GM23248 (cell line): ENCODE measurements at regions not wholly inside any gene's neighbourhood (a gene's known extent, or its start where the extent isn't known, plus 50 kb on each side); places are given as distances from the start of the nearest gene placed in this dataset.

Experiments
- EZH2 ChIP-seq: fragments of 200-600 bp; sonication (generic); IDR thresholded peaks from 2 replicates; pipeline ENCODE4 v1.6.1; 2018; ENCODE audit warnings: antibody characterized with exemption, mild to moderate bottlenecking; ENCODE audit not compliant: insufficient read depth, poor library complexity, severe bottlenecking
- EZH2phosphoT487 ChIP-seq: fragments of 200-600 bp; sonication (generic); IDR thresholded peaks from 2 replicates; pipeline ENCODE4 v1.6.1; 2018; ENCODE audit warnings: antibody characterized with exemption, moderate library complexity, mild to moderate bottlenecking, low read depth; ENCODE audit not compliant: insufficient read depth

GRCh38 chr13:58500938-58501337 lies 869.4 kb downstream of the PCDH17 start:
- TF ChIP-seq EZH2 (no peak), EZH2phosphoT487 (no peak)
